SU-DHL-6 (cell line): ENCODE measurements at regions not wholly inside any gene's neighbourhood (a gene's known extent, or its start where the extent isn't known, plus 50 kb on each side); places are given as distances from the start of the nearest gene placed in this dataset.

Source experiments
- H2AFZ ChIP-seq: fragments of 200-600 bp; sonication (generic); 2 replicates; pipeline ENCODE4 v1.6.1; 2014; ENCODE audit warnings: low read depth, mild to moderate bottlenecking, moderate library complexity, mixed read lengths, antibody characterized with exemption, low read length; ENCODE audit not compliant: severe bottlenecking
- H3F3A ChIP-seq: fragments of 200-600 bp; shearing (Covaris generic); 2 replicates; pipeline ENCODE4 v1.6.0; 2016; ENCODE audit warnings: antibody characterized with exemption, mild to moderate bottlenecking; ENCODE audit not compliant: insufficient read depth
- H3K27ac ChIP-seq: fragments of 200-600 bp; sonication (generic); 2 replicates; pipeline ENCODE4 v1.5.1; 2016; ENCODE audit warnings: low read depth, mild to moderate bottlenecking, low read length, moderate library complexity, mixed read lengths
- H3K27me3 ChIP-seq: fragments of 200-600 bp; sonication (generic), shearing (Covaris generic); 2 replicates; pipeline ENCODE4 v1.6.0; 2014; ENCODE audit warnings: mild to moderate bottlenecking, low read length
- H3K36me3 ChIP-seq: fragments of 200-600 bp; sonication (generic); 2 replicates; pipeline ENCODE4 v1.6.1; 2014; ENCODE audit warnings: mild to moderate bottlenecking, low read length, mixed read lengths
- H3K4me2 ChIP-seq: fragments of 300-600, 200-600 bp; shearing (Covaris generic), sonication (generic); 2 replicates; pipeline ENCODE4 v1.6.0; 2014; ENCODE audit warnings: low read length, low read depth, mild to moderate bottlenecking; ENCODE audit not compliant: poor library complexity, severe bottlenecking
- H3K4me3 ChIP-seq: fragments of 200-600 bp; sonication (generic); 2 replicates; pipeline ENCODE4 v1.5.1; 2014; ENCODE audit warnings: antibody characterized with exemption, low read length, mild to moderate bottlenecking, mixed read lengths; ENCODE audit not compliant: insufficient read depth, poor library complexity, severe bottlenecking
- H3K79me2 ChIP-seq: fragments of 200-600 bp; sonication (generic); 2 replicates; pipeline ENCODE4 v1.6.1; 2014; ENCODE audit warnings: mild to moderate bottlenecking, low read length, moderate library complexity; ENCODE audit not compliant: insufficient read depth
- H3K9ac ChIP-seq: fragments of 200-600 bp; sonication (generic); 2 replicates; pipeline ENCODE4 v1.7.0; 2014; ENCODE audit warnings: mild to moderate bottlenecking, low read length
- H3K9me2 ChIP-seq: fragments of 200-600 bp; sonication (generic); replicated peaks from 2 replicates; pipeline ENCODE4 v1.6.1; 2014; ENCODE audit warnings: low read length; ENCODE audit not compliant: insufficient read depth
- H3K9me3 ChIP-seq: fragments of 200-600 bp; sonication (generic); 2 replicates; pipeline ENCODE4 v1.6.1; 2014; ENCODE audit warnings: low read length, mixed read lengths; ENCODE audit not compliant: insufficient read depth
- H4K20me1 ChIP-seq: fragments of 200-600 bp; sonication (generic); 2 replicates; pipeline ENCODE4 v1.6.1; 2014; ENCODE audit warnings: low read depth, mild to moderate bottlenecking, antibody characterized with exemption, low read length, moderate library complexity, mixed read lengths
- EZH2phosphoT487 ChIP-seq: fragments of 200-600 bp; sonication (generic), shearing (Covaris generic); conservative IDR thresholded peaks from 2 replicates; pipeline ENCODE4 v1.6.1; 2018; ENCODE audit warnings: mild to moderate bottlenecking, antibody characterized with exemption, low read length, moderate library complexity, mixed read lengths
- TF ChIP-seq, protein P1 (sequence below): fragments of 200-600 bp; sonication (generic); IDR thresholded peaks from one replicate; pipeline ENCODE4 v1.5.1; 2017; ENCODE audit warnings: antibody characterized with exemption, mild to moderate bottlenecking, low read length, moderate library complexity; ENCODE audit not compliant: insufficient read depth, poor library complexity, severe bottlenecking

- Histone ChIP-seq H3K9ac (no peak overlapping the region), H3K36me3 (no peaks in the 10 kb centered on the region), H3K27me3 (no peaks in the 10 kb centered on the region), H3K4me2 (no peak overlapping the region), H2AFZ (no peak overlapping the region), H4K20me1 (no peaks in the 10 kb centered on the region), H3K9me3 (peaks cover 9% of the 10 kb centered on the region; the same call in 1 of the 2 replicates), H3F3A (peaks cover 23% of the 10 kb centered on the region), H3K4me3 (no peak overlapping the region), H3K27ac (no peak overlapping the region), H3K79me2 (no peaks in the 10 kb centered on the region), H3K9me2 (no peaks in the 10 kb centered on the region)
- TF ChIP-seq, protein P1, sequence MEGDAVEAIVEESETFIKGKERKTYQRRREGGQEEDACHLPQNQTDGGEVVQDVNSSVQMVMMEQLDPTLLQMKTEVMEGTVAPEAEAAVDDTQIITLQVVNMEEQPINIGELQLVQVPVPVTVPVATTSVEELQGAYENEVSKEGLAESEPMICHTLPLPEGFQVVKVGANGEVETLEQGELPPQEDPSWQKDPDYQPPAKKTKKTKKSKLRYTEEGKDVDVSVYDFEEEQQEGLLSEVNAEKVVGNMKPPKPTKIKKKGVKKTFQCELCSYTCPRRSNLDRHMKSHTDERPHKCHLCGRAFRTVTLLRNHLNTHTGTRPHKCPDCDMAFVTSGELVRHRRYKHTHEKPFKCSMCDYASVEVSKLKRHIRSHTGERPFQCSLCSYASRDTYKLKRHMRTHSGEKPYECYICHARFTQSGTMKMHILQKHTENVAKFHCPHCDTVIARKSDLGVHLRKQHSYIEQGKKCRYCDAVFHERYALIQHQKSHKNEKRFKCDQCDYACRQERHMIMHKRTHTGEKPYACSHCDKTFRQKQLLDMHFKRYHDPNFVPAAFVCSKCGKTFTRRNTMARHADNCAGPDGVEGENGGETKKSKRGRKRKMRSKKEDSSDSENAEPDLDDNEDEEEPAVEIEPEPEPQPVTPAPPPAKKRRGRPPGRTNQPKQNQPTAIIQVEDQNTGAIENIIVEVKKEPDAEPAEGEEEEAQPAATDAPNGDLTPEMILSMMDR = no peak
- TF ChIP-seq EZH2phosphoT487 = no peak
Observed at GRCh38 chr2:133814890-133815289, 246.6 kb upstream of the NCKAP5 start.

- no peaks in the 10 kb centered on the region for H3K36me3 ChIP-seq
Observed at GRCh38 chr2:133816037-133816436, 247.8 kb upstream of the NCKAP5 start.

DNA sequence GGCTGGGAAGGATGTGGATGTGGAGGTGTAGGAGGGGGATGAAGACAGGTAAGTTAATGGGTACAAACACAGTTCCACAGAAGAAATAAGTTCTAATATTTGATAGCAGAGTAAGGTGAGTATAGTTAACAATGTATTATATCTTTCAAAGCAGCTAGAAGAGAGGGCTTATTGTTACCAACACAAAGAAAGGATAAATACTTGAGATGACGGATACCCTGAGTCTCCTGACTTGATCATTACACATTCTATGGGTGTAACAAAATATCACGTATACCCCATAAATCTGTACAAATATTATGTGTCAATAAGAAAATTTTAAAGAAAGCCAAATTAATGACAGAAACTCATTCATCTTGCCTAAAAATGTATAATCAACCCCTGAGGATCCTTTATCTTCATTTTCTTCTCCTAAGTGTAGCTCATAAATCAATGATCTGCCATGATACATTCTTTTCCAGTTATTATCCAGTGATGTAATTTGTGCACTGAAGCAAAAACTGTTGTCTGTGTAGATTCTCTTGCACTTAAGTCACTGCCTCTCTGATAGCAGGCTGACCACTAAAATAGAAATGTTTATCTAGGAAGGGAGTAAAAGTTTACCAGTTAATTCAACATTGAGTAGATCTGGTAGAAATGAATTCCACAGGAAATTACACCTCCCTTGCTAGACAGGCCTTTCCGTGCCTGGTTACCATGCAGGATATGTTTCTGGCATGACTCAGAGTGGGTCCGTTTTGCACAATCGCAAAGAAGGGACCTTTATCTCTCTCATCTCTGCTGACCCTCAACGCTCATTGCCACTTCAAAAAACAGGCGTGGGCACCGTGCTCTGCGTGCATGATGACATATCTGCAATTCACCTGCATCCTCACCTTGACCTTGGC, 249.7 kb upstream of the NCKAP5 start:
- H3K9ac ChIP-seq = no peak overlapping the region
- H4K20me1 ChIP-seq = no peaks in the 10 kb centered on the region
- no peak overlapping the region for H2AFZ ChIP-seq
- no peaks in the 10 kb centered on the region for H3K79me2 ChIP-seq
- no peak overlapping the region for H3K4me2 ChIP-seq
- no peaks in the 10 kb centered on the region for H3K9me2 ChIP-seq
- H3K27me3 ChIP-seq = no peaks in the 10 kb centered on the region
- H3K9me3 ChIP-seq = no peaks in the 10 kb centered on the region
- no peak overlapping the region for H3K4me3 ChIP-seq
- TF ChIP-seq EZH2phosphoT487 = no peak
- TF ChIP-seq, protein P1 = no peak
- no peak overlapping the region for H3K27ac ChIP-seq
- no peaks in the 10 kb centered on the region for H3K36me3 ChIP-seq
- no peaks in the 10 kb centered on the region for H3F3A ChIP-seq

More at GRCh38 chr2:133816037-133816436, 247.8 kb upstream of the NCKAP5 start:
- H4K20me1 ChIP-seq = no peaks in the 10 kb centered on the region
- peaks cover 2% of the 10 kb centered on the region; the same call in 1 of the 2 replicates for H3K9me3 ChIP-seq
- H2AFZ ChIP-seq = no peak overlapping the region
- no peak overlapping the region for H3K4me3 ChIP-seq
- no peak overlapping the region for H3K4me2 ChIP-seq
- H3K27ac ChIP-seq = no peak overlapping the region
- no peaks in the 10 kb centered on the region for H3K9me2 ChIP-seq
- no peaks in the 10 kb centered on the region for H3K79me2 ChIP-seq
- H3F3A ChIP-seq = peaks cover 15% of the 10 kb centered on the region
- no peak overlapping the region for H3K9ac ChIP-seq
- TF ChIP-seq, protein P1 = no peak
- TF ChIP-seq EZH2phosphoT487 = no peak
- H3K27me3 ChIP-seq = no peaks in the 10 kb centered on the region
